Neural progenitor cell (in vitro differentiated cells): ENCODE measurements at regions not wholly inside any gene's neighbourhood (a gene's known extent, or its start where the extent isn't known, plus 50 kb on each side); places are given as distances from the start of the nearest gene placed in this dataset.

Experiments
- DNase-seq: peaks from one replicate; pipeline ENCODE4 v3.0.0-alpha.2; 2016; ENCODE audit warnings: low spot score
- H2AFZ ChIP-seq: fragments of 200-600 bp; sonication (generic); replicated peaks from 2 replicates; pipeline ENCODE4 v1.6.1; 2016; ENCODE audit warnings: antibody characterized with exemption
- H3F3A ChIP-seq: fragments of 200-600 bp; sonication (generic); 2 replicates; pipeline ENCODE4 v1.6.1; 2016; ENCODE audit warnings: antibody characterized with exemption, low read depth
- H3K27ac ChIP-seq: fragments of 200-600 bp; sonication (generic); 2 replicates; pipeline ENCODE4 v1.5.1; 2016; ENCODE audit warnings: mild to moderate bottlenecking
- H3K27me3 ChIP-seq: fragments of 200-600 bp; sonication (generic); 2 replicates; pipeline ENCODE4 v1.6.1; 2016; ENCODE audit warnings: mild to moderate bottlenecking, moderate library complexity
- H3K36me3 ChIP-seq: fragments of 200-600 bp; sonication (generic); 2 replicates; pipeline ENCODE4 v1.5.1; 2016
- H3K4me1 ChIP-seq: fragments of 200-600 bp; sonication (generic); 2 replicates; pipeline ENCODE4 v1.6.1; 2016; ENCODE audit warnings: mixed run types
- H3K4me2 ChIP-seq: fragments of 200-600 bp; sonication (generic); 2 replicates; pipeline ENCODE4 v1.6.1; 2016
- H3K4me3 ChIP-seq: fragments of 200-600 bp; sonication (generic); 2 replicates; pipeline ENCODE4 v1.5.1; 2016
- H3K79me2 ChIP-seq: fragments of 200-600 bp; sonication (generic); 2 replicates; pipeline ENCODE4 v1.6.1; 2016; ENCODE audit warnings: low read depth
- H3K9ac ChIP-seq: fragments of 200-600 bp; sonication (generic); 2 replicates; pipeline ENCODE4 v1.6.1; 2016
- H3K9me3 ChIP-seq: fragments of 200-600 bp; sonication (generic); 2 replicates; pipeline ENCODE4 v1.5.1; 2016; ENCODE audit warnings: low read depth
- H4K20me1 ChIP-seq: fragments of 200-600 bp; sonication (generic); 2 replicates; pipeline ENCODE4 v1.6.1; 2016; ENCODE audit warnings: low read depth
- H3K27ac Mint-ChIP-seq: 3 replicates; pipeline ENCODE4 v1.8.0; 2021; ENCODE audit warnings: mixed read lengths
- H3K27me3 Mint-ChIP-seq: 2 replicates; pipeline ENCODE4 v1.8.0; 2022; ENCODE audit warnings: low read depth, mild to moderate bottlenecking, inconsistent platforms, moderate library complexity, mixed read lengths; ENCODE audit not compliant: insufficient read depth
- H3K36me3 Mint-ChIP-seq: 3 replicates; pipeline ENCODE4 v1.8.0; 2021; ENCODE audit warnings: mixed read lengths
- H3K4me1 Mint-ChIP-seq: 3 replicates; pipeline ENCODE4 v1.8.0; 2021; ENCODE audit warnings: mixed read lengths
- H3K4me3 Mint-ChIP-seq: 3 replicates; pipeline ENCODE4 v1.8.0; 2021; ENCODE audit warnings: mild to moderate bottlenecking, moderate library complexity, mixed read lengths
- H3K9me3 Mint-ChIP-seq: 3 replicates; pipeline ENCODE4 v1.8.0; 2020; ENCODE audit warnings: mixed read lengths
- EZH2 ChIP-seq: fragments of 200-600 bp; sonication (generic); IDR thresholded peaks from 2 replicates; pipeline ENCODE4 v1.6.1; 2017; ENCODE audit warnings: antibody characterized with exemption, mild to moderate bottlenecking, moderate library complexity
- EZH2phosphoT487 ChIP-seq: fragments of 200-600 bp; sonication (generic); IDR thresholded peaks from 2 replicates; pipeline ENCODE4 v1.6.1; 2017; ENCODE audit warnings: antibody characterized with exemption
- TF ChIP-seq, protein P1 (sequence below): fragments of 200-600 bp; sonication (generic); IDR thresholded peaks from 2 replicates; pipeline ENCODE4 v1.5.1; 2017; ENCODE audit warnings: antibody characterized with exemption, mild to moderate bottlenecking

DNA sequence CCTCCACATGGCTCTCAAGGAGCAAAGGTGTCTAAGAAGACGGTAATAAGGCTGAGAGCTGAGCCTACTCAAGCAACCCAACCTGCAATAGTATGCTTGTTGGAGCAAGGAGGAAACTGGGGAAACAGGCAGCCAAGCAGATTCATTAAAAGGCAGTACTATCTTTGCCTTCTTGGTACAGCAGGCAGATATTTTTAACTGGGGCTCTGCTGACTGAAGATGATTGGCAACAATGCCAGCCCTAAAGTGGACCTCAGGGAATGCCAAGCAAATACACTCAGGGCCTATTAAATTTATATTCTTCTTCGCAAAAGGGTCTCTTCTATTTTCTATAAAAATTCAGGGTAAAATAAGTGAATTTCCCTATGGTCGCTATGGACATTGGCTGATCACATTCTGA is 109.4 kb upstream of the PCGF5 start:
- Mint-ChIP-seq H3K4me3 (no peak overlapping the region), H3K27ac (no peak overlapping the region)

DNA sequence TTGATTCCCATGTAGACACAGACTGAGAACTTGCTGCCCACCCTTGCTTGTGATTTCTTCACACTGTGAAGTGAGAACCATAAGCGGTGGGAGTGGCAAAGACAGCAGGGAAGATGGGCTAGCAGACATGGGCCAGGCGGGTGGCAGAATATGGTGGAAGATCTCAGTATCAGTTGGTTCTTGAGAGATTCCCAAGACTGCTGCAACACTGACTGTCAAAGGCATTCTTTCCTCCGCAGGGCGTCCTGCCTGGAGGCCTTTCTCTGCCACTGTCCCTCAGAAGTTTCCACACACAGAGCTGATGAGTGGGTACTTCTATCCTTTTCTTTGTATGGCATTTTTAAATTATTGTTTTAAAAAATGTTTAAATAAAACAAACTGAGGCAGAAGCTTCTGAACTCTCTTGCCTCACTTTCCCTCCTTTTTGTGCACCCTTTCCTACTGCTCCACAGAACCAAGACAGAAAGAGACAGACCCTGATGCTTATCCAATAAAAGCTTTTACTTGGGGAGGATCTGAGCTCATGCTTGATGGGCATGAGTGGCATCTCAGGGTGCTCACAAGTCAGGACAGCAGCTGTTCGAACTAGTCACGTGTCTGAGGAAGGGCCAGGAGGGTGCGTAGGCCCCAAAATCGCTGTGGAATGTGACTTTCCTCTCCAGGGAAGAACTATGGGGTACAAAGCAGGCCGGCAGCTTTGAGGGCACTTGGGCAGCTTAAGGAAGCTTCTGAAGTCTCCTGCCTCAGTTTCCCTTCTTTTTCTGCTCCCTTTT is 104.7 kb upstream of the PCGF5 start:
- H4K20me1 ChIP-seq, result no peaks in the 10 kb centered on the region
- H3K36me3 Mint-ChIP-seq, result no peaks in the 10 kb centered on the region
- no peaks in the 10 kb centered on the region for H3F3A ChIP-seq
- no peak overlapping the region for H3K4me2 ChIP-seq
- H3K4me1 Mint-ChIP-seq, result peaks cover 17% of the 10 kb centered on the region
- H3K27me3 ChIP-seq, result no peaks in the 10 kb centered on the region
- H3K9ac ChIP-seq, result no peak overlapping the region
- H3K4me3 ChIP-seq, result no peak overlapping the region
- TF ChIP-seq EZH2 (no peak), EZH2phosphoT487 (no peak)
- TF ChIP-seq, protein P1, sequence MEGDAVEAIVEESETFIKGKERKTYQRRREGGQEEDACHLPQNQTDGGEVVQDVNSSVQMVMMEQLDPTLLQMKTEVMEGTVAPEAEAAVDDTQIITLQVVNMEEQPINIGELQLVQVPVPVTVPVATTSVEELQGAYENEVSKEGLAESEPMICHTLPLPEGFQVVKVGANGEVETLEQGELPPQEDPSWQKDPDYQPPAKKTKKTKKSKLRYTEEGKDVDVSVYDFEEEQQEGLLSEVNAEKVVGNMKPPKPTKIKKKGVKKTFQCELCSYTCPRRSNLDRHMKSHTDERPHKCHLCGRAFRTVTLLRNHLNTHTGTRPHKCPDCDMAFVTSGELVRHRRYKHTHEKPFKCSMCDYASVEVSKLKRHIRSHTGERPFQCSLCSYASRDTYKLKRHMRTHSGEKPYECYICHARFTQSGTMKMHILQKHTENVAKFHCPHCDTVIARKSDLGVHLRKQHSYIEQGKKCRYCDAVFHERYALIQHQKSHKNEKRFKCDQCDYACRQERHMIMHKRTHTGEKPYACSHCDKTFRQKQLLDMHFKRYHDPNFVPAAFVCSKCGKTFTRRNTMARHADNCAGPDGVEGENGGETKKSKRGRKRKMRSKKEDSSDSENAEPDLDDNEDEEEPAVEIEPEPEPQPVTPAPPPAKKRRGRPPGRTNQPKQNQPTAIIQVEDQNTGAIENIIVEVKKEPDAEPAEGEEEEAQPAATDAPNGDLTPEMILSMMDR, result no peak
- no peaks in the 10 kb centered on the region for H3K36me3 ChIP-seq
- no peak overlapping the region for H3K27ac ChIP-seq
- peak overlapping the region; percentile 50 for H2AFZ ChIP-seq
- no peak for DNase-seq
- H3K4me3 Mint-ChIP-seq, result no peak overlapping the region
- no peaks in the 10 kb centered on the region for H3K27me3 Mint-ChIP-seq
- peaks cover 4% of the 10 kb centered on the region for H3K4me1 ChIP-seq
- H3K9me3 ChIP-seq, result no peaks in the 10 kb centered on the region
- H3K27ac Mint-ChIP-seq, result no peak overlapping the region
- no peaks in the 10 kb centered on the region for H3K79me2 ChIP-seq
- H3K9me3 Mint-ChIP-seq, result peaks cover 2% of the 10 kb centered on the region

More for the DNA sequence above, 109.4 kb upstream of the PCGF5 start:
- Mint-ChIP-seq H3K9me3 (peaks cover 20% of the 10 kb centered on the region), H3K4me1 (peaks cover 4% of the 10 kb centered on the region), H3K36me3 (no peaks in the 10 kb centered on the region), H3K27me3 (no peaks in the 10 kb centered on the region)
- H3K27me3 ChIP-seq, result no peaks in the 10 kb centered on the region
- H3K36me3 ChIP-seq, result no peaks in the 10 kb centered on the region
- no peak overlapping the region for H3K4me3 ChIP-seq
- TF ChIP-seq EZH2, result no peak
- TF ChIP-seq, protein P1, result no peak
- TF ChIP-seq EZH2phosphoT487, result no peak
- H3K27ac ChIP-seq, result no peak overlapping the region
- H3K4me1 ChIP-seq, result no peaks in the 10 kb centered on the region
- no peak overlapping the region for H2AFZ ChIP-seq
- H3F3A ChIP-seq, result no peaks in the 10 kb centered on the region
- H3K9ac ChIP-seq, result no peak overlapping the region
- H3K4me2 ChIP-seq, result no peak overlapping the region
- no peaks in the 10 kb centered on the region for H3K79me2 ChIP-seq
- H4K20me1 ChIP-seq, result no peaks in the 10 kb centered on the region
- no peaks in the 10 kb centered on the region for H3K9me3 ChIP-seq
- DNase-seq, result no peak

DNA sequence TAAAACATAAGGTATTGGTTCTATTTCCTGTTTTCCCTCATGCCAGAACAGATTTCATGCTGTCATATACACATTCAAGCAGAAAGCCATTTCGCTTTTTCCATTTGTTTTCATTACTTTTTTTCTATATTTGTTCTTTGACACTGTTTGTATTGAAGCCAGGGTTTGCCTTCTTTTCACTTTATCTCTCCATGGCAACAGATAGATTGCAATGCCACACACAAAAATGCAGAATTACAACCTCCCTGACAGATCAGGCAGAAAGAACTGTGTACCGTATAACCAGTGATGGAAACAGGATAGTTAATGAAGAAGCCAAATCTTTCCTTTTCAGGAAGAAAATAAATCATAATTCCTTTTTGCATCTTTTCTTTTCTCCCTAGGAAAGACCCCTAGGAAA is 103.0 kb upstream of the PCGF5 start:
- Histone ChIP-seq H3K4me2 (no peak overlapping the region), H3K79me2 (no peaks in the 10 kb centered on the region), H3K27ac (no peak overlapping the region), H4K20me1 (no peaks in the 10 kb centered on the region), H3K9ac (no peak overlapping the region), H3K4me1 (peaks cover 15% of the 10 kb centered on the region), H3K27me3 (no peaks in the 10 kb centered on the region), H3K9me3 (no peaks in the 10 kb centered on the region), H3K4me3 (no peak overlapping the region), H2AFZ (no peak overlapping the region), H3K36me3 (no peaks in the 10 kb centered on the region), H3F3A (peaks cover under 1% of the 10 kb centered on the region)
- H3K4me3 Mint-ChIP-seq, result no peak overlapping the region
- TF ChIP-seq EZH2phosphoT487, result no peak
- peaks cover 18% of the 10 kb centered on the region for H3K4me1 Mint-ChIP-seq
- H3K27ac Mint-ChIP-seq, result no peak overlapping the region
- H3K9me3 Mint-ChIP-seq, result peaks cover 2% of the 10 kb centered on the region
- no peak for DNase-seq
- H3K36me3 Mint-ChIP-seq, result no peaks in the 10 kb centered on the region
- no peaks in the 10 kb centered on the region for H3K27me3 Mint-ChIP-seq

DNA sequence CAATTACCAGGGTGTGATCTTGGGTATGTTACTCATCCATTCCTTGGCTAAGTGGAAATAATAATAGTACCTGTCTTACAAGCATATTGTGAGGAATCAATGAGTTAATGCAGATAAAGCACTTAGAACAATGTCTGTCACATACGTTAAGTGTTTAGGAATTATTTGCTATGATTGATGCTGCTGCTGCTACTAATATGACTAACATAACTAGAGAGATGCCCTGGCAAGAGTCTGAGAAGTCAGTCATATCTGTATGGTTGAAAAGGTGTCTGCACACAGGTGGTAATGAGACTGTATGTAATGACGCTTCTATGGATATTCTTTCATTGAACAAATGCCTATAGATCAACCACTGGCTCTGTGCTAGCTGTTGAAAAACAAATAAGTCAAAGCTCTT is 100.1 kb upstream of the PCGF5 start:
- no peak overlapping the region for H3K4me3 Mint-ChIP-seq

More for the DNA sequence above, 100.1 kb upstream of the PCGF5 start:
- TF ChIP-seq, protein P1, result no peak
- TF ChIP-seq EZH2phosphoT487 (no peak), EZH2 (no peak)
- Histone ChIP-seq H3K9ac (no peak overlapping the region), H3K36me3 (no peaks in the 10 kb centered on the region), H3K27me3 (no peaks in the 10 kb centered on the region), H3K4me3 (no peak overlapping the region), H3K4me1 (peaks cover 40% of the 10 kb centered on the region), H3F3A (peaks cover 13% of the 10 kb centered on the region), H3K4me2 (no peak overlapping the region), H4K20me1 (no peaks in the 10 kb centered on the region), H3K27ac (no peak overlapping the region), H3K9me3 (no peaks in the 10 kb centered on the region), H2AFZ (no peak overlapping the region), H3K79me2 (no peaks in the 10 kb centered on the region)
- DNase-seq, result no peak
- H3K9me3 Mint-ChIP-seq, result no peaks in the 10 kb centered on the region
- H3K27ac Mint-ChIP-seq, result no peak overlapping the region
- H3K27me3 Mint-ChIP-seq, result no peaks in the 10 kb centered on the region
- peaks cover 33% of the 10 kb centered on the region for H3K4me1 Mint-ChIP-seq
- no peaks in the 10 kb centered on the region for H3K36me3 Mint-ChIP-seq
